ENCODE measurements at regions not wholly inside any gene's neighbourhood (a gene's known extent, or its start where the extent isn't known, plus 50 kb on each side); places are given as distances from the start of the nearest gene placed in this dataset.

GRCh38 chr10:107848726-107849360, 684.3 kb upstream of the SORCS1 start:
- DNase-seq (ENCODE audit: low read depth in 3 of 3): no peak

GRCh38 chr10:107847620-107848019, 683.1 kb upstream of the SORCS1 start:
- no peak for DNase-seq (ENCODE audit: low read depth in 3 of 3)

- DNase-seq (ENCODE audit: low read depth in 3 of 3): no peak
Measured at GRCh38 chr10:107834706-107835105, 670.2 kb upstream of the SORCS1 start.

- DNase-seq (ENCODE audit: low read depth in 3 of 3): no peak
Measured at GRCh38 chr10:107831772-107832171, 667.3 kb upstream of the SORCS1 start.

GRCh38 chr10:107829161-107829560, 664.7 kb upstream of the SORCS1 start:
- no peak for DNase-seq (ENCODE audit: low read depth in 3 of 3)

- DNase-seq (ENCODE audit: low read depth in 3 of 3): no peak
Measured at GRCh38 chr10:107826171-107826570, 661.7 kb upstream of the SORCS1 start.

- DNase-seq (ENCODE audit: low read depth in 3 of 3): no peak
Measured at GRCh38 chr10:107814865-107815487, 650.5 kb upstream of the SORCS1 start.

GRCh38 chr10:107813451-107814162, 649.1 kb upstream of the SORCS1 start:
- no peak for DNase-seq (ENCODE audit: low read depth in 3 of 3)

GRCh38 chr10:107809889-107810288, 645.4 kb upstream of the SORCS1 start:
- DNase-seq (ENCODE audit: low read depth in 3 of 3): no peak

- DNase-seq (ENCODE audit: low read depth in 3 of 3): no peak
Measured at GRCh38 chr10:107807836-107808235, 643.3 kb upstream of the SORCS1 start.

GRCh38 chr10:107806026-107806425, 641.5 kb upstream of the SORCS1 start:
- DNase-seq (ENCODE audit: low read depth in 3 of 3): no peak

GRCh38 chr10:107803546-107803945, 639.0 kb upstream of the SORCS1 start:
- DNase-seq (ENCODE audit: low read depth in 3 of 3): no peak

- no peak for DNase-seq (ENCODE audit: low read depth in 3 of 3)
Measured at GRCh38 chr10:107800061-107800460, 635.6 kb upstream of the SORCS1 start.

DNA sequence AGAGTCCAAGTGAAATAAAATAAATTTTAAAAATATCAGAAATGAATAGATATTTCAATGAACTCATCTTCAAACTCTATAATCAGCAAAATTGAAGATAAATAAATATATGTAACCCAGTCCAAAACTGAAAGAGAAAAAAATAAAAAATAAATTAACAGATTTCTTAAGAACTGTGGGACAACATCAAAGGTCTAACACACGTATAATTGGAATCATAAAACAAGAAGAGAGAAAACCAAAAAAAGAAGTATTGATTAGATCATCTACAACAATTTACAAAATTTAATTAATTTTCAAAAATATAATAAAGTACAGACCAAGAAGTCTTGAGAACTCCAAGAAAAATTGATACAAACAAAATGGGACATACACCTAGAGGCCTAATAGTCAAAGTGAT, 625.8 kb upstream of the SORCS1 start:
- no peak for DNase-seq (ENCODE audit: low read depth in 3 of 3)

DNA sequence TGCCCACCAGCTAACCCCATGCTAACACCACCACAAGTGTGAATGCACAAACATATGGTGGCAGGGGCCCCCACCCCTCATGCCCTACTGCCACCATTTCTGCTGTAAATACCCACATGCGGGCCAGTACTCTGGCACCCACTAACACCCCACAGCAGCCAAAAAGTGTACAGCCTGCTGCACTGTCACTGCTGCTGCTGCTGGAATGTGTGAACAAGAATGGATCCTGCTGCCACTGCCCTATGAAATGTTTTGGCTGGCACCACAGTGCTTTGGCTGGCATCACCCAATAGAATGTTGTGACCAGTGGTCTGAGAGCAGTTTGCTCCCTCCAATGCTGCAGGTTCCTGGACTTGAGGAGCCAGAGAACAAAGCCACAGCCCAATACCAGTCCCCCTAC, 606.6 kb upstream of the SORCS1 start:
- DNase-seq (ENCODE audit: low read depth in 3 of 3): no peak

DNA sequence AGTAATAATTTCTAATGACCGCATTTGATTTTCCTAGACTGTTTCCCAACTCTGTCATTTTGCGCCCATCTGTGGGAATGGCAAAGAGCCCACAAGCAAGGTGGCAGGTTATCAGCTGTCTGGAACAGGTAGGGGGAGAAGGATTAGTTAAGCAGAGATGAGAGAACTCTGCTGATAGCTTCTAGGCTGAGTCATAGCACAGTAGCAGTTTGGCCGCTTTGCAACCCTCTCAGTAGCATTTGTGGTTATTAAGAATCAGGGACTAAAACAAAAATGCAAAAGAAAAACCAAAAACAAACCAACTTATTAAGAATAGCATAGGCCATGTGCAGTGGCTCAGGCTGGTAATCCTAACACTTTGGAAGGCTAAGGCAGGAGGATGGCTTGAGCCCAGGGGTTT, 602.7 kb upstream of the SORCS1 start:
- no peak for DNase-seq (ENCODE audit: low read depth in 3 of 3)

DNA sequence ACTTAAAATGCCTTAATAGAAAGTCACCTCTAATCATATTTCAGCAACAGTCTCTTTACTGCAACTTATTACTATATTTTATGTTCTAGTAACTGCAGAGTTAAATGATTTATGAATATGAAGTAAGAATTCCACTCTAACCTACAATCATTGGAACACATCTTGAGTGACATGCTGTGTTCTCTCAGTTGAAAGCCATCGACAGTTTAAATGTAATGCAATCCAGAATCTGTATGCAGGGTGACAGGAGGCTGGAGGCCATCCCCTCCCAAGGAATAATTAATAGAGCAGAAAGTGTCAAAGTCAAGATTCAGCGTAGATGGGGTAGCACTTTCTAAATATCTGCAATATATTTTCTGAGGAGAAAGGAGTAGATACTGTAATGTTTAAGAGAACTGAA, 590.3 kb upstream of the SORCS1 start:
- no peak for DNase-seq (ENCODE audit: low read depth in 3 of 3)

DNA sequence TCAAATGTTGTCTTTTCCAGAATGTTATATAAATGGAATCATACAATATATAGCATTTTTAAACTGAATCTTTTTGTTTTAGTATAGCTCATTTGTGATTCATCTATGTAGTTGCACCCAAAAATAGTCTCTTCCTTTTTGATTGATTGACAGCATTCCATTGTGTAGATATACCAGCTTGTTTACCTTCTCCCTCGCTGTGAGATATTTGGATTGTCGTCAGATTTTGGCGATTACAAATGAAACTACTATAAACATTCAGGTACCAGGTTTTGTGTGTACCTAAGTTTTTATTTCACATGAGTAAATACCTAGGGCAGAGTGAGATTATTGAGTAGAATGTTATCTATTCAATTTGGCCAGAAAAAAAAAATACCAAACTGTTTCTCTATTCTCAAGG, 584.7 kb upstream of the SORCS1 start:
- no peak for DNase-seq (ENCODE audit: low read depth in 3 of 3)

GRCh38 chr10:107747851-107748250, 583.3 kb upstream of the SORCS1 start:
- no peak for DNase-seq (ENCODE audit: low read depth in 3 of 3)

GRCh38 chr10:107741971-107742370, 577.5 kb upstream of the SORCS1 start:
- DNase-seq (ENCODE audit: low read depth in 3 of 3): no peak

DNA sequence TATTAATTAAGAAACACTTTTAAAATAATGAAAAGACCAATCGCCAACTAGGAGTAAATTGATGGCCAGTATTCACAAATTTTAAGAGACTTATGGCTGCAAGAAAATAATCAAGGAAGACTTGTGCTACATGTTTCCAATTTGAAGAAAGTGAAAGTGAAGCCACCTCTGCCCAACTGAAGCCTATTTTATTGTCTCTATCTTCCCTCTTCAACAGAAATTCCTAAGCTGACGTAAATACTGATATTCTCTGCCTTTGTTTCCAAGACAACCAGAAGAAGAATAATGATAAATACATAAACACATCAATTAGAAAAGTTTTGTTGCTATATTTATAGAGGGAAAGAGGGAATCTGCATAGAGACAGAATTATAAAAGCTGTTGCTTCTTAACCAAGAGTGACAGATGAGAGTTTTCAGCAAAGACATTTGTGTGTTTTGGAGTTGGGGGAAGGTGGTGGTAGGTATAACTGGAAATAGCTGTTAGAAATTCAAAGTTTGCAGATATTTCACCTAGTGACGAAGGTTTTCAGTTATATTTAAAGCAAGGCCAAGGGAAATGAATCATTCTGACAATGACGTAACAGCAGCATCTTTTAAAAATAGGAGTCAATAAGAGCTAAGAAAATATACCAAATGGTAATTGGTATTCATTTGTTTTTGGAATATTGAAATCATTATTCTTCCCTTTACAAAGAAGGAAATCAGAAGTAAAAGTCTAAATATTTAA, 576.6 kb upstream of the SORCS1 start:
- DNase-seq (ENCODE audit: low read depth in 3 of 3): no peak

GRCh38 chr10:107739951-107740350, 575.4 kb upstream of the SORCS1 start:
- no peak for DNase-seq (ENCODE audit: low read depth in 3 of 3)
